ENCODE measurements at regions not wholly inside any gene's neighbourhood (a gene's known extent, or its start where the extent isn't known, plus 50 kb on each side); places are given as distances from the start of the nearest gene placed in this dataset.

GRCh38 chr6:115216835-115217234 lies 843.9 kb downstream of the FRK start:
- Histone ChIP-seq H3K27me3 (replicated peaks in 1 of 4; ENCODE audit: control insufficient read depth in 3 of 4, extremely low read depth in 1 of 4, insufficient read depth in 3 of 4, low read length in 3 of 4) (peaks cover 8 to 33% (median 18%) of the 10 kb centered on the region in 4 experiments; a peak in 6 of 7 replicates), H3K9ac (replicated peaks in 1 of 4; ENCODE audit: extremely low read depth in 1 of 4, low read depth in 3 of 4, low read length in 3 of 4) (no peak overlapping the region), H3K18ac (ENCODE audit: extremely low read depth, low read length) (no peak overlapping the region), H2BK15ac (ENCODE audit: low read length) (no peak overlapping the region), H2BK20ac (ENCODE audit: low read length) (no peak overlapping the region), H2AK5ac (ENCODE audit: low read depth, low read length) (no peak overlapping the region), H3K79me2 (ENCODE audit: control insufficient read depth in 1 of 2, insufficient read depth in 2 of 2, low read length in 2 of 2) (no peaks in the 10 kb centered on the region), H3K4me1 (replicated peaks in 1 of 4; ENCODE audit: control insufficient read depth in 3 of 4, insufficient read depth in 4 of 4, low read length in 3 of 4) (no peaks in the 10 kb centered on the region), H2BK120ac (replicated peaks; ENCODE audit: low read depth, low read length) (no peak overlapping the region), H3K23me2 (ENCODE audit: low read depth, low read length) (no peaks in the 10 kb centered on the region), H3K79me1 (ENCODE audit: low read depth, low read length) (no peaks in the 10 kb centered on the region), H2BK12ac (ENCODE audit: low read depth, low read length) (no peak overlapping the region), H3K36me3 (ENCODE audit: control insufficient read depth in 2 of 4, insufficient read depth in 4 of 4, low read length in 3 of 4) (no peaks in the 10 kb centered on the region), H4K91ac (replicated peaks; ENCODE audit: insufficient read length, low read length) (no peak overlapping the region), H3K27ac (ENCODE audit: low read depth, low read length) (no peak overlapping the region), H3K4me3 (ENCODE audit: extremely low read depth in 1 of 4, insufficient read depth in 2 of 4, low read depth in 3 of 4, low read length in 4 of 4) (no peak overlapping the region), H3K14ac (ENCODE audit: insufficient read length) (no peak overlapping the region), H3K9me3 (ENCODE audit: insufficient read depth in 2 of 2, low read depth in 1 of 2, low read length in 1 of 2) (peaks cover under 1 to 2% of the 10 kb centered on the region in 2 experiments; a peak in 2 of 4 replicates), H3K23ac (ENCODE audit: insufficient read length) (no peak overlapping the region), H3K56ac (replicated peaks; ENCODE audit: insufficient read length, low read depth, low read length) (no peak overlapping the region), H3K4me2 (ENCODE audit: insufficient read depth in 1 of 2, low read depth in 2 of 2, low read length in 2 of 2) (no peak overlapping the region), H2BK5ac (ENCODE audit: low read depth, low read length) (no peak overlapping the region), H4K5ac (ENCODE audit: insufficient read length, low read depth, low read length) (no peak overlapping the region), H3K4ac (replicated peaks; ENCODE audit: insufficient read length, low read depth, low read length) (no peak overlapping the region), H4K20me1 (replicated peaks in 1 of 2; ENCODE audit: control insufficient read depth in 1 of 2, insufficient read depth in 2 of 2, low read length in 2 of 2) (no peaks in the 10 kb centered on the region), H2AFZ (ENCODE audit: low read length) (no peak overlapping the region), H4K8ac (ENCODE audit: extremely low read depth, insufficient read depth, low read length) (no peak overlapping the region)
- FAIRE-seq (no peak), DNase-seq (ENCODE audit: low read depth in 1 of 2, low spot score in 2 of 2) (no peak)
- 95% methylated on average over 5 of the region's 5 CpGs; no CpG with 5 or more reads in 1 of the 2 experiments for WGBS, 2 experiments (ENCODE audit: extremely low coverage in 1 of 2, insufficient coverage in 1 of 2, insufficient read length in 1 of 2, insufficient replicate concordance in 2 of 2, low coverage in 1 of 2, low lambda C conversion rate in 2 of 2, missing lambda C conversion rate in 1 of 2)
- CTCF ChIA-PET (ENCODE audit: partially characterized antibody), result no interaction called here
- TF ChIP-seq GABPA (IDR thresholded peaks at IDR 0.05; ENCODE audit: borderline replicate concordance, insufficient read depth, low read length) (no peak), ATF3 (IDR thresholded peaks at IDR 0.05; ENCODE audit: insufficient read depth, low read depth, low read length) (no peak), GTF2F1 (IDR thresholded peaks at IDR 0.05; ENCODE audit: borderline replicate concordance, low read depth, low read length) (no peak), EP300 (IDR thresholded peaks at IDR 0.05; ENCODE audit: borderline replicate concordance in 1 of 2, low read depth in 2 of 2, low read length in 2 of 2) (no peak), SRF (IDR thresholded peaks at IDR 0.05; ENCODE audit: low read depth, low read length) (no peak), ASH2L (IDR thresholded peaks at IDR 0.05; ENCODE audit: low read length) (no peak), HDAC6 (IDR thresholded peaks at IDR 0.05; ENCODE audit: low read depth, low read length) (no peak)
- POLR2A ChIA-PET (ENCODE audit: partially characterized antibody), result no interaction called here
